ENCODE measurements at regions not wholly inside any gene's neighbourhood (a gene's known extent, or its start where the extent isn't known, plus 50 kb on each side); places are given as distances from the start of the nearest gene placed in this dataset.

GRCh38 chr2:15043336-15044058 is 411.0 kb downstream of the LRATD1 start:
- Histone ChIP-seq H3K9me3 (ENCODE audit: control insufficient read depth, insufficient read depth, low read length) (no peaks in the 10 kb centered on the region), H3K36me3 (ENCODE audit: control insufficient read depth, low read length) (no peaks in the 10 kb centered on the region), H3F3A (ENCODE audit: control insufficient read depth, insufficient read depth) (no peaks in the 10 kb centered on the region), H3K79me2 (ENCODE audit: control insufficient read depth, low read length) (no peaks in the 10 kb centered on the region), H3K4me3 (ENCODE audit: low read length) (no peak overlapping the region), H3K4me1 (ENCODE audit: control insufficient read depth, low read length) (0 out of 2 replicates have a peak, but pooled peaks cover 3% of the 10 kb centered on the region), H3K27ac (ENCODE audit: low read depth, low read length) (no peak overlapping the region), H3K9me2 (replicated peaks; ENCODE audit: control insufficient read depth, low read length) (no peaks in the 10 kb centered on the region), H4K20me1 (ENCODE audit: control insufficient read depth, insufficient read depth, low read depth, low read length) (no peaks in the 10 kb centered on the region), H3K4me2 (ENCODE audit: low read length) (no peak overlapping the region), H3K27me3 (ENCODE audit: control insufficient read depth, low read length) (no peaks in the 10 kb centered on the region; the same call in 1 of the 2 replicates)
- no peak for TF ChIP-seq EZH2phosphoT487 (IDR thresholded peaks at IDR 0.05; ENCODE audit: borderline replicate concordance, low read length)
- TF ChIP-seq, protein P1, sequence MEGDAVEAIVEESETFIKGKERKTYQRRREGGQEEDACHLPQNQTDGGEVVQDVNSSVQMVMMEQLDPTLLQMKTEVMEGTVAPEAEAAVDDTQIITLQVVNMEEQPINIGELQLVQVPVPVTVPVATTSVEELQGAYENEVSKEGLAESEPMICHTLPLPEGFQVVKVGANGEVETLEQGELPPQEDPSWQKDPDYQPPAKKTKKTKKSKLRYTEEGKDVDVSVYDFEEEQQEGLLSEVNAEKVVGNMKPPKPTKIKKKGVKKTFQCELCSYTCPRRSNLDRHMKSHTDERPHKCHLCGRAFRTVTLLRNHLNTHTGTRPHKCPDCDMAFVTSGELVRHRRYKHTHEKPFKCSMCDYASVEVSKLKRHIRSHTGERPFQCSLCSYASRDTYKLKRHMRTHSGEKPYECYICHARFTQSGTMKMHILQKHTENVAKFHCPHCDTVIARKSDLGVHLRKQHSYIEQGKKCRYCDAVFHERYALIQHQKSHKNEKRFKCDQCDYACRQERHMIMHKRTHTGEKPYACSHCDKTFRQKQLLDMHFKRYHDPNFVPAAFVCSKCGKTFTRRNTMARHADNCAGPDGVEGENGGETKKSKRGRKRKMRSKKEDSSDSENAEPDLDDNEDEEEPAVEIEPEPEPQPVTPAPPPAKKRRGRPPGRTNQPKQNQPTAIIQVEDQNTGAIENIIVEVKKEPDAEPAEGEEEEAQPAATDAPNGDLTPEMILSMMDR (IDR thresholded peaks at IDR 0.05; ENCODE audit: low read depth, low read length, poor library complexity, severe bottlenecking): no peak

DNA sequence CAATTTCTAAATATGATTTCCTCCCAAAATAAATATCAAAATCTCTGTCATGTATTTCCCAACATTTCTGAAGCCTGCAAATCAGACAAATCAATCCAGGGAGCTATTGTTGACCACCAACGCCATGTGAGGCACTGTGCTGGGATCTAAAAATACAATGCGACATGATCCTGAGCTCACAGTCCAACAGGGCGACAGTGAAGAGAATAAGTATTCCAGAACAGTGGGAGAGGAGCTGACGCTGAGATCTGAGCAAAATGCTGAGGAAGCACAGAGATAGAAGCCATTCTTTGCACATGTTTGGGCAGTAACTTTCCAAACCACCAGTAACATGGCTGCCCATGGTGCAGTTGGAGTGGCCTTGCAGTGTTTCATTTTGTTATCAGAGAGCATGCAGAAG is 412.5 kb downstream of the LRATD1 start:
- Histone ChIP-seq H3K36me3 (ENCODE audit: control insufficient read depth, low read length) (no peaks in the 10 kb centered on the region), H3K27me3 (ENCODE audit: control insufficient read depth, low read length) (no peaks in the 10 kb centered on the region; the same call in 1 of the 2 replicates), H3K4me1 (ENCODE audit: control insufficient read depth, low read length) (0 out of 2 replicates have a peak, but pooled peaks cover 3% of the 10 kb centered on the region), H3K27ac (ENCODE audit: low read depth, low read length) (no peak overlapping the region), H3F3A (ENCODE audit: control insufficient read depth, insufficient read depth) (no peaks in the 10 kb centered on the region), H3K4me2 (ENCODE audit: low read length) (no peak overlapping the region), H3K9me2 (replicated peaks; ENCODE audit: control insufficient read depth, low read length) (no peaks in the 10 kb centered on the region), H4K20me1 (ENCODE audit: control insufficient read depth, insufficient read depth, low read depth, low read length) (no peaks in the 10 kb centered on the region), H3K9me3 (ENCODE audit: control insufficient read depth, insufficient read depth, low read length) (no peaks in the 10 kb centered on the region), H3K79me2 (ENCODE audit: control insufficient read depth, low read length) (no peaks in the 10 kb centered on the region), H3K4me3 (ENCODE audit: low read length) (no peak overlapping the region)
- TF ChIP-seq, protein P1 (IDR thresholded peaks at IDR 0.05; ENCODE audit: low read depth, low read length, poor library complexity, severe bottlenecking): no peak
- no peak for TF ChIP-seq EZH2phosphoT487 (IDR thresholded peaks at IDR 0.05; ENCODE audit: borderline replicate concordance, low read length)

DNA sequence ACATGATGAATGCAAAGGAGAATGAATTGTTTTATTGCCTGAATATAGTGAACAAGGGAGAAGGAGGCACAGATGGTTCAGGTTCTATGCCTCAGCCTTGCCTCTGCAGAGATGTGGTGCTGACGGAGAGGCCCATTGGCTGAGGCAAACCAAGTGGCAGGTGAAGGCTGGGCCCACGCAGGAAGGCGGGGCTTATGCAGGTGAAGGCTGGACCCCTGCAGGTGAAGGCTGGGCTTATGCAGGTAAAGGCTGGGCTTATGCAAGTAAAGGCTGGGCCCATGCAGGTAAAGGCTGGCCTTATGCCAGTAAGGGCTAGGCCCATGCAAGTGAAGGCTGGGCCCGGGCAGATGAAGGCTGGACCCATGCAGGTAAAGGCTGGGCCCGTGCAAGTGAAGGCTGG is 414.7 kb downstream of the LRATD1 start:
- TF ChIP-seq EZH2phosphoT487 (IDR thresholded peaks at IDR 0.05; ENCODE audit: borderline replicate concordance, low read length): no peak
- TF ChIP-seq, protein P1 (IDR thresholded peaks at IDR 0.05; ENCODE audit: low read depth, low read length, poor library complexity, severe bottlenecking): no peak
- Histone ChIP-seq H3K79me2 (ENCODE audit: control insufficient read depth, low read length) (no peaks in the 10 kb centered on the region), H3K4me1 (ENCODE audit: control insufficient read depth, low read length) (0 out of 2 replicates have a peak, but pooled peaks cover 3% of the 10 kb centered on the region), H3K27ac (ENCODE audit: low read depth, low read length) (no peak overlapping the region), H3K9me2 (replicated peaks; ENCODE audit: control insufficient read depth, low read length) (no peaks in the 10 kb centered on the region), H3K27me3 (ENCODE audit: control insufficient read depth, low read length) (no peaks in the 10 kb centered on the region; the same call in 1 of the 2 replicates), H3K9me3 (ENCODE audit: control insufficient read depth, insufficient read depth, low read length) (no peaks in the 10 kb centered on the region), H3K4me2 (ENCODE audit: low read length) (no peak overlapping the region), H3F3A (ENCODE audit: control insufficient read depth, insufficient read depth) (no peaks in the 10 kb centered on the region), H4K20me1 (ENCODE audit: control insufficient read depth, insufficient read depth, low read depth, low read length) (no peaks in the 10 kb centered on the region), H3K36me3 (ENCODE audit: control insufficient read depth, low read length) (no peaks in the 10 kb centered on the region), H3K4me3 (ENCODE audit: low read length) (no peak overlapping the region)

Data from DOHH2 (cell line).